Posterior cingulate gyrus (tissue), 11 donors: ENCODE measurements at regions not wholly inside any gene's neighbourhood (a gene's known extent, or its start where the extent isn't known, plus 50 kb on each side); places are given as distances from the start of the nearest gene placed in this dataset.
A peak's percentile ranks its signal among the peaks of the same experiment; 100 is the strongest.
"Not testable (repeated sequence)": the region's sequence is repeated elsewhere in the genome, so short reads cannot be mapped to it uniquely, and the experiment has no call there.

ENCODE experiments used
- DNase-seq, 10 donors: peaks; one replicate each; pipeline versions ENCODE4 v3.0.0 to v3.0.0-alpha.2; 2020 to 2021; ENCODE audit warnings: mixed read lengths in 3 of 10
- intact Hi-C: fragments of 100-400 bp; cut with DNase I; formaldehyde crosslinking; loops from one replicate; pipeline ENCODE4 v1.15.1; 2023

DNA sequence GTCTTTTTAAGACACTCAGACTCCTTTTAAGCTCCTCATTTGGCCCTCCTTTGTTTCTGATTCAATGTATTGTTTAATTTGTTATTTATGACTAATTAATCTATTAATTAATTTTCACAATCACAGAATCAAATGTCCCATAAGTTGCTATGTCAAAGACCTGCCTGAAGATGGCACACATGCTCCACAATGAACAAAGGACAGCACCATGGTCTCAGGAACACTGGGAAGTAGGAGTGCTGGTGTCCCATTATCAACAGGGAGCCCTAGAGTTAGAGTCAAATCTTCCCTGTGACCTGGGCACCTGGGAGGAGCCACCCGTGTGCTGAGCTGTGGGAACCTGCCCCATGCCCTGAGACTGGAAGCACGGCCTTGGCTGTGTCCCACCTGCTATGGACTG is 1164.3 kb downstream of the RPIA start:
- DNase-seq, intact Hi-C loops: not testable (repeated sequence)

DNA sequence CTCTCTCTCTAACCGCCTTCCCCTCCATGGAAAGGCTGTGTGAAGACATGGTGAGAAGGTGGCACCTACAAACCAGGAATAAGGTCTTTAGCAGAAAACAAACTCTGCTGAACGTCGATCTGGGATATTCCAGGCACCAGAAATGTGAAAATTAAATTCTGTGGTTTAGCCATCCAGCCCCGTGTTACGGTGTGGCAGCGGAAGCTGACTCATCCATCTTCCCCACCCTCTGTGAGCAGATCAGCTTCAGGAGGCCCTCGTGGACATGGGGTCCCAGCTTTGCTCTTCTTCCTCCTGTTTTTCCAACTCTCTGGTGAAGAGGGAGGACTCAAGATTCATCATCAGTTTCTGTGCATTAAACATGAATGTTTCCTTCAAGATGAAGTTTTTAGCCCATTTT is 1164.8 kb downstream of the RPIA start:
- intact Hi-C loops = not testable (repeated sequence)

DNA sequence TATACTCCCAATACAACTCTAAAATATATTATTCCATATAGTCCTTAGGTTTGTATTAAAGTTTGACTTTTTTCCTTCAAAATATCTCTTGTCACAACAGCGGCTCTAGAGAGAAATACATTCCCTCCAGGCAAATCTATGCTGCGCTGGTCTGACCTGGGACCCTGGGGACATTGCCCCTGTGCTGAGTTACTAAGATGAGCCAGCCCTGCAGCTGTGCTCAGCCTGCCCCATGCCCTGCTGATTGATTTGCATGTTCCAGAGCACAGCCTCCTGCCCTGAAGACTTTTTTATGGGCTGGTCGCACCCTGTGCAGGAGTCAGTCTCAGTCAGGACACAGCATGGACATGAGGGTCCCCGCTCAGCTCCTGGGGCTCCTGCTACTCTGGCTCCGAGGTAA is 1170.7 kb downstream of the RPIA start:
- intact Hi-C loops, DNase-seq: not testable (repeated sequence)

More for the DNA sequence above, 1164.8 kb downstream of the RPIA start:
- DNase-seq = not testable (repeated sequence)

DNA sequence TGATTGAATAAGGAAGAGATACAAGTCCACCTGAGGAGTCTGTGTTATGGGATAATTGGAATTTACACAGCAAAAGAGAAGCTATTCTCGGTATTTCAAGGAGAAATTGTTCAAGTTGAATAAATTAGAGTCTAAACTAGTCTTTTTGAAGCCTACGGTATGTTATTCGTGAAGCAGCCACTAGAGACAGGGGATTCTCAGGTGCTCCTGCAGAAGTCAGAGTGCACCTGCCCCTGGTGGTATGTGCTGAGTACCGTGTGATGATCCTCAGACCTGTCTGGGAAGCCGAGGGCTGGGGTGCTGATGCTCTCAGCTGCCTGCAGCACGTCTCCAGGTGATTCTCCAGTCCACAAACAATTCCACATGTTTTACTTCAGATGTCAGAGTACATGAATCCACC is 1171.7 kb downstream of the RPIA start:
- DNase-seq, intact Hi-C loops: not testable (repeated sequence)

DNA sequence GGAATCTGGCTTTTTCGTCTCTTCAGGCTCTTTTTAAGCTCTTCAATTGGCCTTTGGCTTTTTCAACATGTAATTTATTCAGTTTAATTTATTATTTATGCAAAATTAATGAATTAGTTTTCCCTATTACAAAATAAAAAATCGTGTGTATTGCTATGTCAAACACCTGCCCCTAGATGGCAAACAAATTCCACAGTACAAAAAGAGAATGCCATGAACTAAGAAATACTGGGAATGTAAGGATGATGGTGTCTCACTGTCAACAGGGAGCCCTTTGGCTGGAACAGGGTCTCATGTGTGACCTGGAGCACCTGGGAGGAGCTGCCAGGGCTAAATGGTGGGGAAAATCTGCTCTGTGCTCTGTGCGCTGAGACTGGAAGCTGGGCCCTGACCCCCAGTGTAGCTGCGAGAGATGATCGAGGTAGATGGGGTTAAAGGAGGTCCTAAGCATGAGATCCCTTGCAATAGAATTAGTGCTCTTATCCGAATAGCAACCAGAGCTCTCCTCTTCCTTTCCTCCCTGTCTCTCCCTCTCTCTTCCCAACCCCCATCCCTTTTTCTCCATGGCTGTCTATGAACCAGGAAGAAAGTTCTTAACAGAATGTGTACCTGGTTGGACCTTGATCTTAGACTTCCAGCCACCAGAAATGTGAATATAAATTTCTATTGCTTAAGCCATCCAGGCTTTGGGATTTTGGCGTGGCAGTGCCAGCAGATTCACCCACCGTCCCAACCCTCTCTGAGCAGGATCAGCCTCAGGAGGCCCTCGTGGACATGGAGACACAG is 1183.5 kb downstream of the RPIA start:
- intact Hi-C loops, DNase-seq: not testable (repeated sequence)

DNA sequence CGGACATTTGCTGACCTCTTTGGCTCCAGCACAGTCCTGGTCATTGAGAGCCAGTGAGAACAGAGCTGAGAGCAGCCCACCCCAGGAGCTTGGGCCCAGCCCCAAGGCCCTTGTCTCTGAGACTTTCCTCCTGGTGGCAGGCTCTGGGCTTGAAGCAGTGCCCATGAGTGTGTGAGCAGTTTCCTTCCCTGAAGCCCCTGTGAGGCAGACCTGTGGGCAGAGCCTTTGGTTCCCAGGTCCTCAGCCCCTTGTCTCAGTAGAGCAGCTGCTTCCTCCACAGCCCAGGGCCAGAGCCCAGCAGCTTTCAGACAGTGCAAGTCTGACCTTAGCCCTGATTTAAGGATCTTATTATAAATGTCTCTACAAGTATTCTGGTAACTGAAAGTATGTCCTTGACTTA is 1185.0 kb downstream of the RPIA start:
- intact Hi-C loops = not testable (repeated sequence)

DNA sequence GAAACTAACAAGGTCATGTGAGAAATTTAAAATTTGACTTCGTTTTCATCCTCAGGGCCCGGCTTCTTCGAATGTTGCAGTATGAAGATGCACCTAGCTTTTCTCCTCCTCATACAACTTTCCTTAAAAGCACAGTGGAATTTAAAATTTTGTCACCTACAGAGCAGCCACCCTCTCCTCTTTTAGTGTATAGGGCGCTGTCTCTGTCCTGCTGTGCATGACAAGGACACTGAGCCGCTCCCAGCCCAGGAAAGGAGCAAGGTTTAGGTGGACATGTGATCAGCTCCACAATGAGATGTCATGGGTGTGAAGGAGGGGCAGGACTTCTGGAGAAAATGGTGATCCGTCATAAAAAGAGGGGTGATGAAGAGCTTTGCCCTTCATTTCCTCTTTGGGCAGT is 1185.4 kb downstream of the RPIA start:
- peak in 2 of 10 donors; percentile 4 to 63 for DNase-seq
- intact Hi-C loops = not testable (repeated sequence)

More for the DNA sequence above, 1185.0 kb downstream of the RPIA start:
- peak in 1 of 10 donors; percentile 20 for DNase-seq

DNA sequence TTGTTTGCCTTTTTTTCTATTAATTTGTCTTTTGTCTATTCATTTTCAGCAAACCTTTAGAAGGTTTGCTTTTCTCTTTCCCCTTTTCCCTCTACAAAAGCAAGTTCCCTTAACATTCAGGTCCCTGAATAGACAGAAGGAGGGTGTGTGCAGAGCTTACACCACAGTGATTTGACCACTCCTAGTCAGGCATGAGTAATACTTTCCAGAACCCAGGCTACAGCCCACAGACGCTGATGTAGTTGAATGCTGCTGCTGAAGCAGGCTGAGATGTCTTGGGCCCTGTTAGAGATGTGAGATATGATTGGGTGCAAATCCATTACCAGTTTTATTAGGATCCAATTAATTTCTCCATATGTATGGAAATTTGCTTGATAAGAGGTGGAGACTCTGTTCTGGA is 1191.4 kb downstream of the RPIA start:
- DNase-seq, intact Hi-C loops: not testable (repeated sequence)

DNA sequence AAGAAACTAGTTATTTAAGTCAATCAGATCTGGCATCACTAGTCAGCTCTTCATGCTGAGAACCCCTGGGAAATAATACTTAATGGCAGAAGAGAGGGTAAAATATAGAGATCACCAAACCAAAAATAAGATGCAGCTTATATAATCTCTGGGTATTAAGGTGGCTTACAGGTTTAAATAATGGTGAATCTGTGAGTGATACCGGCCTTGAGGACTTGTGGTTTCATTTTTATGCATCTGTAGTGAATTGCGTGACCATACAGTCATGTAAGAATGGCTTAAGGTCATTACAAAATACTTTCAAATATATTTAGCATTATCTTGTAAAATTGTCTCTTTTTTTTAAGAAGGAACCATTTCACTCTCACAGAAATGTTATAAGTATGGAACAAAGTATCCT is 1192.2 kb downstream of the RPIA start:
- intact Hi-C loops, DNase-seq: not testable (repeated sequence)

DNA sequence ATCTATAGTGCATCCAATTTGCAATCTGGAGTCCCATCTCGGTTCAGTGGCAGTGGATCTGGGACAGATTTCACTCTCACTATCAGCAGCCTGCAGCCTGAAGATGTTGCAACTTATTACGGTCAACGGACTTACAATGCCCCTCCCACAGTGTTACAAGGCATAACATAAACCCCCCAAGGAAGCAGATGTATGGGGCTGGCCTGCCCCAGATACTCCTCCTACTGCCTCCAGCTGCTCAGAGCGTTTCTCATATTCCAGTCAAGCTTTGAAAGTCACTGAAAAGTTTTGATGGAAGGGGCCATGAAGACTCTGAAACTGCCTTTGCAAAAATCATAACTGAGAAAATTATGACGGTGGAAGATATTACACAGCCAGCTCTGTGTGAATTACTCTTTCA is 1193.6 kb downstream of the RPIA start:
- DNase-seq, intact Hi-C loops: not testable (repeated sequence)

DNA sequence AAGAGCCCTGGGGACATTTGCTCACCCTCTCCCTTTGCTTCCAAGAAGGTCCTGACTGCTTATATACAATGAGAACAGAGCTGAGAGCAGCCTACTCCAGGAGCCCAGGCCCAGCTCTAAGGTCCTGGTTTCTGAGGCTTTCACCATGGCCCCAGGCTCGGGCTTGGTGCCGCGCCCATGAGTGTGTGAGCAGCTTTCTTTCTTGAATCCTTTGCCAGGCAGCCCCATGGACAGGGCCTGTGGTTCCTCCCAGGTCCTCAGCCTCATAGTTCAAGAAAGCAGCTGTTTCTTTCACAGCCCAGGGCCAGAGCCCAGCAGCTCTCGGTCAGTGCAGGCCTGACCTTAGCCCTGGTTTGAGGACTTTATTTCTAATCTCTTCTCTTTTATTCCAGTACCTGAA is 1197.2 kb downstream of the RPIA start:
- DNase-seq, intact Hi-C loops: not testable (repeated sequence)

DNA sequence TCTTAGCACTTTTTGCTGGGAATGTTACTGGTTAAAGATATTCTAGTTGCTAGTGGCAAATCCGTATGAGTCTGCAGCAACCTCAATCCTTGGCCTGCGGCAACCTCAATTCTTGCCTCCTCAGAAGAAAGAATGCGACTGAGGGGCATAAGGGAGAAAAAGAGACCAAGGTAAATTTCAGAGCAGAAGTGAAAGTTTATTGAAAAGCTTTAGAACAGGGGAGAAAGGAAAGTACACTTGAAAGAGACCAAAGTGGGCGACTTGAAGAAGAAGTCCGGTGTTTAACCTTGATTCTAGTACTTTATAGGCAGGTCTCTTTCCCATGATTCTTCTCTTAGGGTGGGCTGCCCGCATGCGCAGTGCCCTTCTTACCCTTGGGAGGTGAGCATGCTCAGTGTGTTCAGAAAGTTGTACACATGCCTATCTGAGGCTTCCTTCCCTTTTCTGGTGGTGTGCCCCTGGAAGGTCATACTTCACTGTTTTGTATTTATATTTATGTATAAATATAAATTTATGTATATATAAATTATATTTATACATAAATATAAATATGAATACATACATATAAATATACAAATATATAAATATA is 1198.8 kb downstream of the RPIA start:
- DNase-seq, intact Hi-C loops: not testable (repeated sequence)

DNA sequence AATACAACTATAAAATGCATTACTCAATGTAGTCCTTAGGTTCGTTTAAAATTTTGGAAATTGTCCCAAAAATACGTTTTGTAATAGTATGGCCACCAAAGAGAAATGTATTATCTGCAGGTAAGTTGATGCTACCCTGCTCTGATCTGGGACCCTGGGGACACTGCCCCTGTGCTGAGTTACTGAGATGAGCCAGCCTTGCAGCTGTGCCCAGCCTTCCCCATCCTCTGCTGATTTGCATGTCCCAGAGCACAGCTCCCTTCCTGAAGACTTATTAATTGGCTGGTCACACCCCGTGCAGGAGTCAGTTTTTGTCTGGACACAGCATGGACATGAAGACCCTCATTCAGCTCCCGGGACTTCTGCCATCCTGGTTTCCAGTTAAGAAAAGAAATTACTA is 1203.5 kb downstream of the RPIA start:
- intact Hi-C loops, DNase-seq: not testable (repeated sequence)

DNA sequence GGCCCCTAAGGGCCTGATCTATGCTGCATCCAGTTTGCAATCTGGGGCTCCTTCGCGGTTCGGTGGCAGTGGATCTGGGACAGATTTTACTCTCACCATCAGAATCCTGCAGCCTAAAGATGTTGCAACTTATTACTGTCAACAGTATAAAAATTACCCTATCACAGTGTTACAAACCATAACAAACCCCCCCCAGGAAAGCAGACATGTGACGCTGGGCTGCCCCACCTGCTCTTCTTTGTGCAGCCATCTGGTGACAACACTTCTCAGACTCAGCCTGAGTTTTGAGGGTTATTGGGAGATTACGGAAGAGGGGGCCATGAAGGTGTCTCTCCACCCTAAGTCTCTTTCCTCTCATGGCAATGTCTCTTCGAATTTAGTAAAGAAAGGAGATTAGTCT is 1204.2 kb downstream of the RPIA start:
- intact Hi-C loops = not testable (repeated sequence)

DNA sequence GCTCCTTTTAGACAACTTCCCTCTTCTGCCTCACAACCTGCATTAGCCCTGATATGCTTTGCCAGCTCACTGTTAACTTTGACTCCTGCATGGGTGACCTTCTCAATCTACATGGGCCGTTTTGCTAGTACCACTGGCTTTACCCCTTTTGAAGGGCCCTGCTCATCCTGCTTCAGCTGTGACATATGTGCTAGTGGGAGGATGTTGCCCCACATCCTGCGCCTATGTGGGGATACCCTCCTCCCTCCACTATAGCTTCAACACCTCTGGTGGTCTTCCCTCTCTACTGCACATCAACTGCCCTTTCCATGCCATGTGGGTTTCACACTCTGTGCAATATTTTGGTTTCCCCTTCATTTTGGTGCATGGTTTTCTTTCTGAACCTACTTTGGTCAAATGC is 1235.5 kb downstream of the RPIA start:
- intact Hi-C loops, DNase-seq: not testable (repeated sequence)

More for the DNA sequence above, 1204.2 kb downstream of the RPIA start:
- not testable (repeated sequence) for DNase-seq

DNA sequence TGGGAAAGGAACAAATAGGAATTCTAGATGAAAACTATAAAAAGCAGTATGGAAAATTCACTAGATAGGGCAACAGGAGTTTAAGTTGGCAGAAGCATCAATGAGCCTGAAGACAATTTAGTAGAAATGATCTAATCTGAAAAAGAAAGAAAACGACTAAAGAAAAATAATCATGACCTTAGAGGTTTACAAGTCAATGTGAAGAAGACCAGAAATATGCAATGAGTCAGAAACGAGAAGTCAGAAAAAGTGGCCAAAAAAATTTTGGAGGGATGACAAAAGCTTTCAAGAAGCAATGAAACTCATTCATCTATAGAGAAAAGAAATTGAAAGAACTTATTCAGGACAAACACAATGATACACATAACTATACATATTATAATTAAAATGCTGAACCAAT is 1244.0 kb downstream of the RPIA start:
- intact Hi-C loops, DNase-seq: not testable (repeated sequence)

DNA sequence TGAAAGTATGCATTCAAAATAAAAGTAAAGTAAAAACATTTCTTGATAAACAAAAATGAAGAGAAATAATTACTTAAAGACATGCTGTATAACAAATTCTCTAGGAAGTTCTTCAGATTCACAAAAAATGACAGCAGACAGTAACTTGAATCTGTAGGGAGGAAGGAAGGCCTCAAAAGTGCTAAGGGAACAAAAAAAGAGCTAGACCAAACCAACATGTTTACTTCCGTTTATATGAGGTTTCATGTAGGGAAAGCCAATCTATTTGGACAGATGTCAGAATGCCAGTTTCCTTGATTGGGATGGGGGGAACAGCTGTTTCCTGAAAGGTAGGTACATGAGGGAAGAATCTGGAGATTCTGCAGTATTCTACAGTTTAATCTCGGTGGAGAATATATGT is 1244.5 kb downstream of the RPIA start:
- intact Hi-C loops, DNase-seq: not testable (repeated sequence)

DNA sequence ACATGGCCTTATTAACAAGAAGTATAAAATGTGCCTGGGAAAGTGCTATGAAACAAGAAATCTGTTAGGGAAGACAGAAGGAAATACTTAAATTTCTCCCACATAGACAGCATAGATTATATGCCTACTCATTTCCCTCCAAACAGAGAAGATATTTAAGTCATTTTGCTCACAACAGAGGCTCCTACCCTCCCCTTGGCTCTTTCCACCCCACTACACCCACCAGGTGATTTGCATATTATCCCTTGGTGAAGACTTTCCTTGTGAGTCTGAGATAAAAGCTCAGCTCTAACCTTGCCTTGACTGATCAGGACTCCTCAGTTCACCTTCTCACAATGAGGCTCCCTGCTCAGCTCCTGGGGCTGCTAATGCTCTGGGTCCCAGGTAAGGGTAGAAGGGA is 1245.1 kb downstream of the RPIA start:
- intact Hi-C loops, DNase-seq: not testable (repeated sequence)

DNA sequence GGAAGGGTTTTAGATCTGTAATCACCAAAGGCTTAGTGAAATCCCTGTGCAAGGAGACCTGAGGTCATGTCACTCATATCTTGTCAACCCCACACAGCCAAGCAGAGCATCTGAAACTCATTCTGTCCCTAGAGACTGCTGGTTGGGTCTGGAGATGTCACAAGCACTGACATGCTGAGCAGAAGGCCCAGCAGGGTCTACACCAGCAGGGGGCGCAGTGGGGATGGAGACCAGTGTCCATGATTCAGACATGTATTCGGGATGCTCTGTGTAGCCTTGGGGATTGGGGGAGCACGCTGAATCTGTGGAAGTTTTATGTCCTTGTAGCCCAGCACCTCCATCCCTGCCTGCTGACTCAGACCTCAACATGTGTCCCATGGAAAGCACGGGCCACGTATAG is 1247.3 kb downstream of the RPIA start:
- peak in 1 of 10 donors; percentile 17 for DNase-seq
- intact Hi-C loops = not testable (repeated sequence)

DNA sequence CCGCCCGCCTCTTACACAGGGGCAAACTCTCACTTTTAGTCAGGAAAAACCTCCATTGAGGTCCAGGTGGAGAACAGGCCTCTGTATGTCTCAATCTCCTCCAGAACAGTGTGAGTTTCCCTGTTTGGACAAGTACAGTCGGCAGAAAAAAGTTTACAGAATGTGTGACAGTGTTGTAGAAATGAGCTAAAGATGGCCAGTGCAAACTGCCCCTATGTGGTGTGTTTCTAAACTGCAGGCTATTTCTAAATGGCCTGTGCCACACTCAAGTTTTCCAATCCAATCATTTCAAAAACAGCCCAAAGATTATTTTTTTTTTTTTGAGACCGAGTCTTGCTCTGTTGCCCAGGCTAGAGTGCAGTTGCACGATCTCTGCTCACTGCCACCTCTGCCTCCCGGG is 1252.8 kb downstream of the RPIA start:
- intact Hi-C loops, DNase-seq: not testable (repeated sequence)

DNA sequence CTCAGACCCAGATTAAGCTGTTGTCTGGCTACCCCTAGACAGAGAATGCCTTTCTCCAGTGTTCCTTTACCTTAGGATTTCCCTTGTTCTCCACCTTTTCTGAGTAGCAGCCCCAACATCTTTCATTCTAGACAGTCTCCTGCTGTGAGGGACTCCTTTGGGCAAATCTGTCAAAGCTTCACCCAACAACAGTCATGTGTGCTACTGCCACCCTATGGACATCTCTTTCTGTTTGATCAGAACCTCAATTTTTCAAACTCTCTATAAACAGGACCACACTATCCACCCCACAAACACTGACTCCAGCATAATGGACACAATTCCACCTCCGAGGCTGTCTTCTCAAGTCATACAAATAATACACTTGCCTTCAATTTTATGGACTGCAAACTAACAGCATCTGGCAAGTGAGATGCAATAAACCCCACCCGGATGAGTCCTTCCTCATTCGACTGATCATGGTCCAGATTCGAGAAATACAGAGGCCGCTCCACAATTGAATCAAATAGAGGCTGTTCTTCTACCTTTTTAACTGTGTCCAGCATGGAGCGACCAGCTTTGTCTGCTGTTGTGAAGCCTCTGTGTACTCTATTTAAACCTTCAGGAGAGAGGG is 1253.6 kb downstream of the RPIA start:
- intact Hi-C loops, DNase-seq: not testable (repeated sequence)
